MCF 10A (cell line): ENCODE measurements at regions not wholly inside any gene's neighbourhood (a gene's known extent, or its start where the extent isn't known, plus 50 kb on each side); places are given as distances from the start of the nearest gene placed in this dataset.

ENCODE experiments used
- BruUV-seq: library from RNA; stranded (reverse); fragments of 400-500 nt; replicated peaks from 2 replicates; lab custom pipeline; 2021; lab: Mats Ljungman, UMichigan
- CTCF ChIA-PET: fragments of 300-600 bp; sonication (Branson Sonifier 250); formaldehyde crosslinking; extraction: SDS; loops from one replicate; lab custom pipeline; 2021; ENCODE audit warnings: antibody characterized with exemption, inconsistent platforms; lab: Yijun Ruan, JAX
- POLR2A ChIA-PET: fragments of 300-600, 350-650 bp; sonication (Branson Sonifier 250); formaldehyde crosslinking; extraction: SDS; loops from one replicate; lab custom pipeline; 2020; ENCODE audit warnings: antibody characterized with exemption, inconsistent platforms; lab: Yijun Ruan, JAX
- DNase-seq: peaks from one replicate; pipeline ENCODE4 v3.0.0-alpha.2; 2018; ENCODE audit not compliant: unreplicated experiment
- H3K27ac Mint-ChIP-seq: one replicate; pipeline ENCODE4 v1.8.0; 2022; ENCODE audit warnings: mild to moderate bottlenecking, low read depth, mixed read lengths; ENCODE audit not compliant: unreplicated experiment
- H3K27me3 Mint-ChIP-seq: one replicate; pipeline ENCODE4 v1.8.0; 2022; ENCODE audit warnings: mixed read lengths; ENCODE audit not compliant: insufficient read depth, unreplicated experiment
- H3K36me3 Mint-ChIP-seq: one replicate; pipeline ENCODE4 v1.8.0; 2022; ENCODE audit warnings: mild to moderate bottlenecking, moderate library complexity, mixed read lengths; ENCODE audit not compliant: insufficient read depth, unreplicated experiment
- H3K4me1 Mint-ChIP-seq: one replicate; pipeline ENCODE4 v1.8.0; 2022; ENCODE audit warnings: mixed read lengths; ENCODE audit not compliant: insufficient read depth, unreplicated experiment
- H3K4me3 Mint-ChIP-seq: one replicate; pipeline ENCODE4 v1.8.0; 2022; ENCODE audit warnings: mild to moderate bottlenecking, moderate library complexity, mixed read lengths; ENCODE audit not compliant: unreplicated experiment
- H3K9me3 Mint-ChIP-seq: one replicate; pipeline ENCODE4 v1.8.0; 2022; ENCODE audit warnings: mixed read lengths; ENCODE audit not compliant: unreplicated experiment
- CTCF ChIP-seq: fragments of 200-600 bp; IDR thresholded peaks from one replicate; pipeline ENCODE4 v1.8.0; 2022; ENCODE audit warnings: antibody characterized with exemption, mild to moderate bottlenecking; ENCODE audit not compliant: unreplicated experiment
- intact Hi-C: fragments of 100-400 bp; cut with micrococcal nuclease; formaldehyde crosslinking; loops from 2 replicates; pipeline ENCODE4 v1.14.1; 2022

DNA sequence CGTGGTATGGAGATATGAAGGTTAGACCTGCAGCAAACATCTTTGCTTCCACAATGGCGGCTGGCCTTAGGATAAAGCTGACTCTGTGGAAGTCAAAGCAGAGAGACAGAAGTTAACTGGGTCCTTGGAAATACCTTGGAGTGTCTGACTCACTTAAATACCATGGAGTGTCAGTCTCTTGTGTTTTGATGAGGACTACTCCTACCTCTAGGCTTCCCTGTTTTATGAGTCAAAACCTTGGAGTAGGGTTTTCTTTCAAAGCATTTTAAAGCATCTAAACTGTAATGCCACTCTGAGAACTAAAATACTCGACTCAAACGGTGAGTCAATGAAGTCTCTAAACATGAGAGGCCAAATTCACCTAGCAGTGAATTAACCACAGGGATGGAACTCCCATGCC lies 329.1 kb downstream of the SAMD5 start:
- Mint-ChIP-seq H3K27me3 (no peaks in the 10 kb centered on the region), H3K9me3 (no peaks in the 10 kb centered on the region), H3K27ac (no peak overlapping the region), H3K36me3 (no peaks in the 10 kb centered on the region), H3K4me1 (peaks cover 12% of the 10 kb centered on the region), H3K4me3 (no peak overlapping the region)
- intact Hi-C loops: no loop called here
- CTCF ChIA-PET: no interaction called here
- no peak for DNase-seq
- no TSS peak for BruUV-seq
- POLR2A ChIA-PET: no interaction called here
- no peak for TF ChIP-seq CTCF

DNA sequence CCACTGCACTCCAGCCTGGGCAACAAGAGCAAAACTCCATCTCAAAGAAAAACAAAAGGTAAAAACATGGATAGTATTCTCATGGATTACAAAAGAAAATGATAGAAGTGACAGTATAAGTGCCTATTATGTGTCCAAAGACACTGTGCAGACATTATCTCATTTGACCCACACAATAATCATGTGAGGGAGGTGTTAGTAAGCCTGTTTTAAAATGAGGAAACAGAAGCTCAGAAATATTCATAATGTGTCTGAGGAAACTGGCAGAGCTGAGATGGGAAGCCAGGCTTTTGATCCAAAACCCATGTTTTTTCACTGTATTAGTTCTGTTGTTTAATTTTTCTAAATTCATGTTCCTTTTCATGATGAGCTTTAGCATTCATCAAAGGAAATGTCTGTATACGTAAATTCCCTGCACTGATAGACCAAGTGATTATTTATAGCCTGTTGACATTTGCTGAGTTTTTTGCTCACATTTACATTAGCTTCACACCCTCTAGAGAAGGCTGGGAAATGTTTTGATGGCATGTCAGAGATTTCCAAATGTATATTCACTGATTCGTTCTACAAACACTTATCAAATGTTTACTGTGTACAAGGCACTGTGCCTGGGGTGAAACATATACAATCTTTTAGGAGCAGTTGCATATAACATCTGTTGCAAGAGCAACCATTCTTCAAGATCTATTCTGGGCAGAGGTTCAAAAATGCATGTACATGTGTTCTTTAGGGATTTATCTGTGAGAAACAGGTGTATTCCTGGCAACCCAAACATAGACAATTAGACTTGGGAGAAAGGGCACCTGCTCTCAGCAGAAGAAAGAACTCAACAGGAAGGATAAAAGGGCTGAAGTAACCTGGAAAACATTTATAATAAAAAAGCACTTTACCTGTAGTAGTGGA lies 331.5 kb downstream of the SAMD5 start:
- intact Hi-C loops: no loop called here
- H3K4me3 Mint-ChIP-seq: no peak overlapping the region
- no peaks in the 10 kb centered on the region for H3K36me3 Mint-ChIP-seq
- H3K27me3 Mint-ChIP-seq: no peaks in the 10 kb centered on the region
- peak; percentile 46 for DNase-seq
- ChIA-PET POLR2A (interaction anchor here (1.6 kb wide), 1 partner anchor 35 kb away, joined by 3 read pairs; no protein-coding TSS in a partner anchor), CTCF (interaction anchor here (0.5 kb wide), 1 partner anchor 58 kb away, joined by 4 read pairs; no protein-coding TSS in a partner anchor)
- H3K27ac Mint-ChIP-seq: no peak overlapping the region
- no peaks in the 10 kb centered on the region for H3K9me3 Mint-ChIP-seq
- peaks cover 6% of the 10 kb centered on the region for H3K4me1 Mint-ChIP-seq
- TF ChIP-seq CTCF: no peak
- BruUV-seq: no TSS peak

GRCh38 chr6:147841547-147842148 lies 333.2 kb downstream of the SAMD5 start:
- Mint-ChIP-seq H3K27ac (no peak overlapping the region), H3K4me3 (no peak overlapping the region), H3K27me3 (no peaks in the 10 kb centered on the region), H3K9me3 (no peaks in the 10 kb centered on the region), H3K36me3 (no peaks in the 10 kb centered on the region), H3K4me1 (peaks cover 6% of the 10 kb centered on the region)
- TF ChIP-seq CTCF: no peak
- no peak for DNase-seq
- ChIA-PET POLR2A (no interaction called here), CTCF (no interaction called here)
- BruUV-seq: no TSS peak
- intact Hi-C loops: no loop called here
